Cardiac fibroblast (primary cell): ENCODE measurements at regions not wholly inside any gene's neighbourhood (a gene's known extent, or its start where the extent isn't known, plus 50 kb on each side); places are given as distances from the start of the nearest gene placed in this dataset.

ENCODE experiments used
- DNase-seq, 2 donors: peaks; one replicate each; pipeline versions ENCODE4 v3.0.0 to v3.0.0-alpha.2; 2010; ENCODE audit warnings: low read depth in 2 of 2
- H3K4me3 ChIP-seq, 2 donors: replicated peaks in 1 of 2; 1 replicate in 1 of 2; 2 replicates in 1 of 2; pipeline ENCODE4 v1.5.1; 2011; ENCODE audit warnings: low read depth in 2 of 2, low read length in 2 of 2, mild to moderate bottlenecking in 2 of 2, moderate library complexity in 1 of 2
- TF ChIP-seq, protein P1 (sequence below): IDR thresholded peaks from one replicate; pipeline ENCODE4 v1.5.1; 2011; ENCODE audit warnings: low read depth, mild to moderate bottlenecking, low read length, inconsistent platforms

DNA sequence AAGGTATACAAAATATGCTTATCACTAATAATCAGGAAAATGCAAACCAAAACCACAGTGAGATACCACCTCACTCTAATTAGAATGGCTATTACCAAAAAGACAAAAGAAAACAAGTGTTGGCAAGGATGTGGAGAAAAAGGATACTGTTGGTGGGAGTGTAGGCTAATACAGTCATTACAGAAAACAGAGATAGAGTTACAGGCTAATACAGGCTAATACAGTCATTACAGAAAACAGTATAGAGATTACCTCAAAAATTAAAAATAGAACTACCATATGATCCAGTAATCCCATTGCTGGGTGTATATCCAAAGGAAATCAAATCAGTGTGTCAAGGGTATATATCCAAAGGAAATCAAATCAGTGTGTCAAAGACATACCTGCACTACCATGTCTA, 238.4 kb downstream of the PLPP3 start:
- TF ChIP-seq, protein P1, sequence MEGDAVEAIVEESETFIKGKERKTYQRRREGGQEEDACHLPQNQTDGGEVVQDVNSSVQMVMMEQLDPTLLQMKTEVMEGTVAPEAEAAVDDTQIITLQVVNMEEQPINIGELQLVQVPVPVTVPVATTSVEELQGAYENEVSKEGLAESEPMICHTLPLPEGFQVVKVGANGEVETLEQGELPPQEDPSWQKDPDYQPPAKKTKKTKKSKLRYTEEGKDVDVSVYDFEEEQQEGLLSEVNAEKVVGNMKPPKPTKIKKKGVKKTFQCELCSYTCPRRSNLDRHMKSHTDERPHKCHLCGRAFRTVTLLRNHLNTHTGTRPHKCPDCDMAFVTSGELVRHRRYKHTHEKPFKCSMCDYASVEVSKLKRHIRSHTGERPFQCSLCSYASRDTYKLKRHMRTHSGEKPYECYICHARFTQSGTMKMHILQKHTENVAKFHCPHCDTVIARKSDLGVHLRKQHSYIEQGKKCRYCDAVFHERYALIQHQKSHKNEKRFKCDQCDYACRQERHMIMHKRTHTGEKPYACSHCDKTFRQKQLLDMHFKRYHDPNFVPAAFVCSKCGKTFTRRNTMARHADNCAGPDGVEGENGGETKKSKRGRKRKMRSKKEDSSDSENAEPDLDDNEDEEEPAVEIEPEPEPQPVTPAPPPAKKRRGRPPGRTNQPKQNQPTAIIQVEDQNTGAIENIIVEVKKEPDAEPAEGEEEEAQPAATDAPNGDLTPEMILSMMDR, result no peak
- DNase-seq, result no peak
- no peak overlapping the region for H3K4me3 ChIP-seq

DNA sequence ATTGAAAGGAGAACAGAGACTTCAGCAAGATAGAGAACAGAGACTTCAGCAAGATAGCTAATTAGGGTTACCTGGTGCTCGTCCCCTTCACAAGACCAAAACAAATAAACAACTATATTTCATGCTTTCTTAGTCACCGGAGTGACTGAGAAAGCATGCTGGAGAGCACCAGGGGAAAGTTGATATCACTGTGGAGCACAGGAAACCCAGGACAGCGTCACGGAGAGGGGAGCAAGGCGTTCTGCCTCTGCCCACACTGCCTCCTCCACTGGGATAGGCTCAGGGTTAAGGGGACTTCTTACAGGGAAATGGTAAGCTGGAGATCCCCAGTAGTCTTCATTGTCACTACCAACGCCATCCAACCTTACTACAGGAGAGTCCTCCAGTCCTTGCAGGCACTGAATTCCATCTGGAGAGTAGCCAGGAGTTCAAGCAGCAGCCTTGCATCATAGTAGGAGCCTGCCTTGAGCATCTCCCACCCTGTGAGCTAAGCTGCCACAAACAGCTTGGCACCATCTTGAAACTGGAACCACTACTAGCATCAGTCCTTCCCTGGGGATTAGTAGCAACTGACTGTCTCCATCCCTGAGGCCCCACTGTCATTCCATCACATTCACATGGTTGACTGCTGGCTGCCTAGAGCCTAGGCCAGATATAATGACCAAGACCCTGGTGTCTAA, 239.4 kb downstream of the PLPP3 start:
- DNase-seq, result peak in 1 of 2 donors; percentile 36
- H3K4me3 ChIP-seq, result no peak overlapping the region
- TF ChIP-seq, protein P1, result no peak

- H3K4me3 ChIP-seq, result no peak overlapping the region
- TF ChIP-seq, protein P1, result no peak
- DNase-seq, result no peak
Measured at GRCh38 chr1:56339093-56339492, 240.3 kb downstream of the PLPP3 start.

GRCh38 chr1:56336982-56337381, 242.4 kb downstream of the PLPP3 start:
- TF ChIP-seq, protein P1, result no peak
- no peak overlapping the region for H3K4me3 ChIP-seq
- DNase-seq, result no peak

GRCh38 chr1:56335394-56335793, 244.0 kb downstream of the PLPP3 start:
- DNase-seq, result no peak
- TF ChIP-seq, protein P1, result no peak
- no peak overlapping the region for H3K4me3 ChIP-seq

DNA sequence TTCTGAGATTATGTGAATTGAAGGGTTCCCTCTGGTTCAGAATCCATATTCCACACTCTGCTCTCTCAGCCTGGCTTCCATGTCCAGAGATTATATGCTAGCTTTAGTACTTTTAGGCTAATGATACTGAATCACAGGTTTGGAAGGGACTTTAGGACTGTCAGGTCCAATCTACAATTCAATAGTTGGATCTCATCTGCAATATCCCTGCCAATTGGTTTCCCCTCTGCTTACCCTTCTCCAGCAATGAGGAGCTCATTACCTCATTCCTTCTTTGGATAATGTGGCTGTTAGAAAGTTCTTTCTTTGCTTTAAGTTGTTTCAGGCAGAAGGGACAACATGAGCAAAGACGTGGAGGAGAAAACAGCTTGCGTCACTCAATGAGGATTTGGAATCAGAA, 245.3 kb downstream of the PLPP3 start:
- no peak for DNase-seq
- no peak overlapping the region for H3K4me3 ChIP-seq
- TF ChIP-seq, protein P1, result no peak

DNA sequence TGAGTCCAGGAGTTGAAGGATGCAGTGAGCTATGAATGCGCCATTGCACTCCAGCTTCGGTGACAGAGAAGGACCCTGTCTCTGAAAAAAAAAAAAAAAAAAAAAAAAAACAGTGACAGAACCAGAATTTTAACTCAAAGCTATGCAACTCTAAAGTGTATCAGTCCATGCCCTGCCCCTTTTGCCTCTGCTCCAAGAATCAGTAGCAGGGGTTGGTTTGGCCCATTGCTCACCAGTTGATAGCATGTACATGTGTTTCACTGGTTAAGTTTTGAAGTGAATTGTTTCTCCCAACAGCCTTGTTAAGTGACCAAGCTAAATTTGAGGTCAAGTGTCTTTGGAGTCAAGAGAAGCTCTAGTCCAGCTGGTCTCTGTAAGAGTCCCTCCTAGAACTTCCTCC, 245.9 kb downstream of the PLPP3 start:
- TF ChIP-seq, protein P1, result no peak
- DNase-seq, result no peak
- no peak overlapping the region for H3K4me3 ChIP-seq
